Osteoblast (primary cell): ENCODE measurements at regions not wholly inside any gene's neighbourhood (a gene's known extent, or its start where the extent isn't known, plus 50 kb on each side); places are given as distances from the start of the nearest gene placed in this dataset.
"Not testable (repeated sequence)": the region's sequence is repeated elsewhere in the genome, so short reads cannot be mapped to it uniquely, and the experiment has no call there.

Experiments used
- DNase-seq: peaks from one replicate; pipeline ENCODE4 v3.0.0; 2011; ENCODE audit warnings: low spot score, mixed read lengths; ENCODE audit not compliant: insufficient read length; ENCODE audit errors: missing footprints
- H2AFZ ChIP-seq: 2 replicates; pipeline ENCODE4 v1.6.0; 2011; ENCODE audit warnings: mild to moderate bottlenecking, low read length
- H3K27ac ChIP-seq: 2 replicates; pipeline ENCODE4 v1.5.1; 2011; ENCODE audit warnings: mild to moderate bottlenecking, low read depth, low read length, moderate library complexity
- H3K27me3 ChIP-seq: 2 replicates; pipeline ENCODE4 v1.6.0; 2012; ENCODE audit warnings: mild to moderate bottlenecking, control low read depth, inconsistent platforms, low read length, moderate library complexity; ENCODE audit not compliant: insufficient read depth
- H3K36me3 ChIP-seq: 2 replicates; pipeline ENCODE4 v1.5.1; 2011; ENCODE audit warnings: mild to moderate bottlenecking, low read length, control low read depth, moderate library complexity; ENCODE audit not compliant: insufficient read depth
- H3K4me1 ChIP-seq: 2 replicates; pipeline ENCODE4 v1.5.1; 2011; ENCODE audit warnings: mild to moderate bottlenecking, low read length, control low read depth, moderate library complexity; ENCODE audit not compliant: insufficient read depth
- H3K4me2 ChIP-seq: 2 replicates; pipeline ENCODE4 v1.6.0; 2011; ENCODE audit warnings: mild to moderate bottlenecking, low read length; ENCODE audit not compliant: insufficient read depth
- H3K4me3 ChIP-seq: fragments of 200-600 bp; sonication (generic); 3 replicates; pipeline ENCODE4 v1.5.1; 2012; ENCODE audit warnings: mild to moderate bottlenecking, low read length, inconsistent platforms; ENCODE audit not compliant: insufficient read depth
- H3K79me2 ChIP-seq: 2 replicates; pipeline ENCODE4 v1.6.0; 2012; ENCODE audit warnings: mild to moderate bottlenecking, low read length, control low read depth, inconsistent platforms; ENCODE audit not compliant: insufficient read depth
- H3K9me3 ChIP-seq: 2 replicates; pipeline ENCODE4 v1.5.1; 2011; ENCODE audit warnings: low read depth, low read length, control low read depth
- H4K20me1 ChIP-seq: 2 replicates; pipeline ENCODE4 v1.6.0; 2012; ENCODE audit warnings: mild to moderate bottlenecking, low read length, control low read depth; ENCODE audit not compliant: insufficient read depth
- TF ChIP-seq, protein P1 (sequence below): IDR thresholded peaks from 2 replicates; pipeline ENCODE4 v1.5.1; 2011; ENCODE audit warnings: mild to moderate bottlenecking, low read depth, low read length, moderate library complexity; ENCODE audit errors: extremely low read depth

GRCh38 chrX:51155566-51155965 is 177.1 kb upstream of the NUDT10 start:
- Histone ChIP-seq H3K27me3 (no peaks in the 10 kb centered on the region), H3K9me3 (no peaks in the 10 kb centered on the region), H3K4me3 (no peak overlapping the region), H3K4me1 (no peaks in the 10 kb centered on the region), H3K36me3 (no peaks in the 10 kb centered on the region), H3K27ac (no peak overlapping the region), H3K4me2 (no peak overlapping the region), H3K79me2 (no peaks in the 10 kb centered on the region), H2AFZ (no peak overlapping the region), H4K20me1 (no peaks in the 10 kb centered on the region)
- DNase-seq = no peak
- TF ChIP-seq, protein P1, sequence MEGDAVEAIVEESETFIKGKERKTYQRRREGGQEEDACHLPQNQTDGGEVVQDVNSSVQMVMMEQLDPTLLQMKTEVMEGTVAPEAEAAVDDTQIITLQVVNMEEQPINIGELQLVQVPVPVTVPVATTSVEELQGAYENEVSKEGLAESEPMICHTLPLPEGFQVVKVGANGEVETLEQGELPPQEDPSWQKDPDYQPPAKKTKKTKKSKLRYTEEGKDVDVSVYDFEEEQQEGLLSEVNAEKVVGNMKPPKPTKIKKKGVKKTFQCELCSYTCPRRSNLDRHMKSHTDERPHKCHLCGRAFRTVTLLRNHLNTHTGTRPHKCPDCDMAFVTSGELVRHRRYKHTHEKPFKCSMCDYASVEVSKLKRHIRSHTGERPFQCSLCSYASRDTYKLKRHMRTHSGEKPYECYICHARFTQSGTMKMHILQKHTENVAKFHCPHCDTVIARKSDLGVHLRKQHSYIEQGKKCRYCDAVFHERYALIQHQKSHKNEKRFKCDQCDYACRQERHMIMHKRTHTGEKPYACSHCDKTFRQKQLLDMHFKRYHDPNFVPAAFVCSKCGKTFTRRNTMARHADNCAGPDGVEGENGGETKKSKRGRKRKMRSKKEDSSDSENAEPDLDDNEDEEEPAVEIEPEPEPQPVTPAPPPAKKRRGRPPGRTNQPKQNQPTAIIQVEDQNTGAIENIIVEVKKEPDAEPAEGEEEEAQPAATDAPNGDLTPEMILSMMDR = no peak

GRCh38 chrX:51158231-51158630 is 174.4 kb upstream of the NUDT10 start:
- no peak overlapping the region for H3K4me2 ChIP-seq
- H3K9me3 ChIP-seq = no peaks in the 10 kb centered on the region
- H2AFZ ChIP-seq = no peak overlapping the region
- H4K20me1 ChIP-seq = no peaks in the 10 kb centered on the region
- H3K27ac ChIP-seq = no peak overlapping the region
- H3K79me2 ChIP-seq = no peaks in the 10 kb centered on the region
- DNase-seq = no peak
- no peaks in the 10 kb centered on the region for H3K4me1 ChIP-seq
- no peak overlapping the region for H3K4me3 ChIP-seq
- TF ChIP-seq, protein P1 = no peak
- H3K36me3 ChIP-seq = no peaks in the 10 kb centered on the region
- H3K27me3 ChIP-seq = no peaks in the 10 kb centered on the region

- not testable (repeated sequence) for DNase-seq
Measured at GRCh38 chrX:51159378-51159777, 173.2 kb upstream of the NUDT10 start.

DNA sequence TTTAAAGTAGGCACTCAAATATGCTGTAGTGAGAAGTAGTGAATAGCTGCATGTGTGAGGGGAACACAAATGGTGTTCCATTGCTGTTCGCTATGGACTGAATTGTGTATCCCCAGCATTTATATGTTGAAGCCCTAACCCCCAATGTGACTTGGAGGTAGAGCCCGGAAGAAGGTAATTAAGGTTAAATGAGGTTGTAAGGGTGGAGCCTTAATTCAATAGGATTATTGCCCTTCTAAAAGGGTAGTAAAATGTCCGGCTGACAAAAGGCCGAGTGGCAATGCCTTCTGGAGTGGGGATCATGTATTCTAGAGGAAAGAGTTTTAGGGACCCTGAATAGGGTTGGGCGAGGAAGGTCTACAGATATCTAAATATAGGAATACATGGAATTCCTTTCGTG is 168.9 kb upstream of the NUDT10 start:
- Histone ChIP-seq H3K4me2 (no peak overlapping the region), H3K4me3 (no peak overlapping the region), H3K27me3 (no peaks in the 10 kb centered on the region), H4K20me1 (no peaks in the 10 kb centered on the region), H3K9me3 (no peaks in the 10 kb centered on the region), H3K36me3 (no peaks in the 10 kb centered on the region), H2AFZ (no peak overlapping the region), H3K79me2 (no peaks in the 10 kb centered on the region), H3K27ac (no peak overlapping the region), H3K4me1 (no peaks in the 10 kb centered on the region)
- DNase-seq = no peak
- TF ChIP-seq, protein P1 = no peak

More at GRCh38 chrX:51159378-51159777, 173.2 kb upstream of the NUDT10 start:
- H4K20me1 ChIP-seq, H2AFZ ChIP-seq, H3K4me3 ChIP-seq, H3K4me2 ChIP-seq, H3K27ac ChIP-seq, H3K36me3 ChIP-seq, H3K79me2 ChIP-seq, H3K4me1 ChIP-seq, H3K9me3 ChIP-seq, H3K27me3 ChIP-seq: not testable (repeated sequence)

DNA sequence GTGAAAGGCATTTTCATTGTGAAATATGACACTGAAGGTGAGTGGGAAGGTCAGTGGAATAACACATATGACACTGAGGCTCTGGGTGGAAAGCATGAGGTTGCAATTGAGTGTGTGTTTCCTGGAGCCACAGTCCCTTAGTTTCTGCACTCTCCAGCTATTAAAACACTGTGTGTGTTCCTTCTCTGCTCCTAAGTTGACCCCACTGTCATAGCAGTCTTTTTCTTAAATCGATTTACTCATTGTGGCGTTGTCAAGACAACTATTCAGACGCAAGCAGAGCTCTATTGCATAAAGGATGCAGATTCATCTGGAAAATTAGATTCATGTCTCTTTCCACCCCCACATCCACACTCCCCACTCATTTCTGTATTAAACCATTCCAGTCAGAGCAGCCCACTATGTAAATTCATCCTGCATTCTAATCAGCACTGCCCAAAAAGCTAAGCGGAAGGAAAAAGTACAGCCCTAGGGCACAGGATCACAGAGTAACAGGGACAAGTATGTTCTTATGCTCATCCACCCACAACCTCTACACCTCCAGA is 154.2 kb upstream of the NUDT10 start:
- not testable (repeated sequence) for H3K4me2 ChIP-seq, H3K4me3 ChIP-seq, H3K27ac ChIP-seq, H3K27me3 ChIP-seq, H4K20me1 ChIP-seq, H3K9me3 ChIP-seq, H3K36me3 ChIP-seq, DNase-seq, H3K4me1 ChIP-seq, H2AFZ ChIP-seq, H3K79me2 ChIP-seq

DNA sequence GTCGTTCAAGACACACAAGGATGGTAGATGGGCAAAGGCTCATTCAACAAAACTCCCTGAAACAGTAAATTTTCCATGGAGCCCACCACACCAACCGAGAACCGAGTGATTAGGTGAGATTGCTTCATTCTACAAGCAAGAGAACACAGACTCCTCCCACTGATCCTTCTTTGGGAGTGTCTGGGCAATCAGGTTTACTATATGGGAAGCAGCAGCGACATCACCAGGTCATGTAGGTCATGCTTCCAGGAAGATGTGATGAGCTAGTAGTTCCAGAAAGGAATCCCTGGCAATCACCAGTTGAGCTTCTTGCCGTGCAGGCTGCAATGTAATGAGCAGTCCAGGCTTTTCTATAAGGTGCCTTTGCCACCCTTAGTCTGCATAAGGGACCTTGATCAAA is 152.8 kb upstream of the NUDT10 start:
- H3K4me1 ChIP-seq, H3K4me2 ChIP-seq, H3K36me3 ChIP-seq, H4K20me1 ChIP-seq, H3K4me3 ChIP-seq, H3K79me2 ChIP-seq, DNase-seq, H3K27ac ChIP-seq, H2AFZ ChIP-seq, H3K27me3 ChIP-seq, H3K9me3 ChIP-seq: not testable (repeated sequence)
